Vagina (tissue), 2 donors: ENCODE measurements at regions not wholly inside any gene's neighbourhood (a gene's known extent, or its start where the extent isn't known, plus 50 kb on each side); places are given as distances from the start of the nearest gene placed in this dataset.
A peak's percentile ranks its signal among the peaks of the same experiment; 100 is the strongest.
"Not testable (repeated sequence)": the region's sequence is repeated elsewhere in the genome, so short reads cannot be mapped to it uniquely, and the experiment has no call there.

Experiments used
- DNase-seq, 2 donors: peaks; one replicate each; pipeline ENCODE4 v3.0.0-alpha.2; 2017; ENCODE audit errors: extremely low spot score in 2 of 2
- H3K27ac ChIP-seq: fragments of 200-600 bp; sonication (generic); one replicate; pipeline ENCODE4 v1.5.1; 2019
- H3K27me3 ChIP-seq: fragments of 200-600 bp; sonication (generic); one replicate; pipeline ENCODE4 v1.5.1; 2019
- H3K36me3 ChIP-seq, 2 donors: fragments of 200-600 bp; sonication (generic); one replicate each; pipeline ENCODE4 v1.5.1; 2017 to 2019
- H3K4me1 ChIP-seq: fragments of 200-600 bp; sonication (generic); one replicate; pipeline ENCODE4 v1.5.1; 2019
- H3K4me3 ChIP-seq, 2 donors: fragments of 200-600 bp; sonication (generic); 1 replicate in 1 of 2; 2 replicates in 1 of 2; pipeline ENCODE4 v1.5.1; 2016 to 2019
- H3K9me3 ChIP-seq: fragments of 200-600 bp; sonication (generic); one replicate; pipeline ENCODE4 v1.5.1; 2019
- CTCF ChIP-seq, 3 experiments: fragments of 450-650 bp in 2 of 3; fragments of 200-600 bp in 1 of 3; sonication (generic) in 1 of 3; IDR thresholded peaks; one replicate each; pipeline ENCODE4 v1.5.1; 2017 to 2019; ENCODE audit warnings: antibody characterized with exemption in 3 of 3, mild to moderate bottlenecking in 2 of 3, moderate library complexity in 2 of 3
- POLR2A ChIP-seq, 2 donors: fragments of 450-650 bp; IDR thresholded peaks; one replicate each; pipeline ENCODE4 v1.6.1; 2017; ENCODE audit warnings: antibody characterized with exemption in 2 of 2, mild to moderate bottlenecking in 2 of 2, moderate library complexity in 2 of 2
- POLR2AphosphoS5 ChIP-seq, 2 donors: sonication (generic); formaldehyde crosslinking; IDR thresholded peaks; one replicate each; pipeline ENCODE4 v1.9.0; 2017; ENCODE audit warnings: antibody characterized with exemption in 2 of 2, mild to moderate bottlenecking in 2 of 2, low read depth in 1 of 2; ENCODE audit not compliant: insufficient read depth in 1 of 2
- intact Hi-C: fragments of 100-400 bp; cut with DNase I; formaldehyde crosslinking; loops from one replicate; pipeline ENCODE4 v1.15.1; 2023

DNA sequence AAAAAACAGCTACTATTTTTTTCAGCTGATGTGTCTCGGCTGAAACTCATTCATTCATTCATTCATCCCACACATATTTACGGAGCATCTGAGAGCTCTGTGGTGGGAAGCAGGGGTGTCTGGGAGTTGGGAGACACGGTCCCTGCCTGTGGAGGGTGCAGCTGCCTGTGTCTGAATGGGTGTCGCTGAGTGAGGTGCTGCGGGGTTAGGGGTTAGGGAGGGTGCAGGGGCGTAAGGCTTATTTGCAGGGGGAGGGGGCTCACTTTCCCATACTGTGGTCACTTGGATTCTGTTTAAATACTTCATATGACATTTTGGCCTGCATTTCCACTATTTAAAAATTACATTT is 89.4 kb upstream of the ASB18 start:
- DNase-seq, result peak; percentile 28 to 54
- Histone ChIP-seq H3K4me3 (no peak overlapping the region), H3K36me3 (no peaks in the 10 kb centered on the region), H3K27ac (no peak overlapping the region), H3K9me3 (no peaks in the 10 kb centered on the region), H3K27me3 (no peaks in the 10 kb centered on the region), H3K4me1 (no peaks in the 10 kb centered on the region)
- intact Hi-C loops, result loop anchor here (5.0 kb wide), 1 partner anchor 709 kb away; no protein-coding TSS in a partner anchor
- TF ChIP-seq CTCF (IDR thresholded peaks at IDR 0.05), result no peak
- no peak for TF ChIP-seq POLR2AphosphoS5 (IDR thresholded peaks at IDR 0.05; ENCODE audit: insufficient read depth in 1 of 2, low read depth in 1 of 2)
- TF ChIP-seq POLR2A (IDR thresholded peaks at IDR 0.05), result no peak

- H3K27ac ChIP-seq, result no peak overlapping the region
- H3K4me1 ChIP-seq, result no peaks in the 10 kb centered on the region
- DNase-seq, result peak; percentile 71 to 89
- no peaks in the 10 kb centered on the region for H3K36me3 ChIP-seq
- H3K4me3 ChIP-seq, result no peak overlapping the region
- intact Hi-C loops, result loop anchor here (5.0 kb wide), 1 partner anchor 708 kb away; no protein-coding TSS in a partner anchor
- TF ChIP-seq POLR2A (IDR thresholded peaks at IDR 0.05) (no peak), POLR2AphosphoS5 (IDR thresholded peaks at IDR 0.05; ENCODE audit: insufficient read depth in 1 of 2, low read depth in 1 of 2) (no peak), CTCF (IDR thresholded peaks at IDR 0.05) (no peak)
- no peaks in the 10 kb centered on the region for H3K27me3 ChIP-seq
- H3K9me3 ChIP-seq, result no peaks in the 10 kb centered on the region
Observed at GRCh38 chr2:236354056-236354940, 90.1 kb upstream of the ASB18 start.

DNA sequence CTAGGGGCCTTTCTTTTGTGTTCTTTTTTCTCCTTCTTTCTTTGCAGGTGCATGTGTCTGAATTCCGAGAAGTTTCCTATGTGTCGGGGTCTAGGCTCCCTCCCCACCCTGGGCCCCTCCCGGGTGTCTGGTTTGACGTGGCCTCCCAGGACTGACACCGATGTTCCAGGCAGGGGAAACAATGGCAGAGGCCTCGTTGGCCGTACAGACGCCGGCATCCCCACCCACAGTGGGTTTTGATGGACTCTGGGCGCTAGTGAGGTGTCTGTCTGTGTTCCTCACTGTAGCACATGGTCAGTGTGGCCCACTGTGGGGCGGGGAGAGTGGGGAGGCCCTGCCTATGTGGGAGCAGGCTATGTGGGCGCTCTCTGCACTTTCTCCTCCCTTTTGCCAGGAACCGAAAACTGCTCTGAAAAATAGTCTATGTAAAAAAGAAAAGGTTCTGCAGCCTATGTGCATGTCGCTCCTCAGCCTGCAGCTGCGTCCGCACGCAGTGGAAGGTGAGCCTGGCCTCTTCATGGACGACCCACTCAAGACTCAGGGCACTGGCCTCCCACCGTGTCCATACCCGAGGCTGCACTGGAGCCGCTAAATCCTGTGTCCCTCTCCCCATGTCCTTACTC is 90.9 kb upstream of the ASB18 start:
- no peaks in the 10 kb centered on the region for H3K4me1 ChIP-seq
- H3K36me3 ChIP-seq, result no peaks in the 10 kb centered on the region
- peak; percentile 72 to 87 for DNase-seq
- H3K27ac ChIP-seq, result no peak overlapping the region
- TF ChIP-seq POLR2AphosphoS5 (IDR thresholded peaks at IDR 0.05; ENCODE audit: insufficient read depth in 1 of 2, low read depth in 1 of 2), result no peak
- H3K9me3 ChIP-seq, result no peaks in the 10 kb centered on the region
- intact Hi-C loops, result loop anchor here (5.0 kb wide), 1 partner anchor 707 kb away; no protein-coding TSS in a partner anchor
- H3K27me3 ChIP-seq, result no peaks in the 10 kb centered on the region
- no peak overlapping the region for H3K4me3 ChIP-seq

DNA sequence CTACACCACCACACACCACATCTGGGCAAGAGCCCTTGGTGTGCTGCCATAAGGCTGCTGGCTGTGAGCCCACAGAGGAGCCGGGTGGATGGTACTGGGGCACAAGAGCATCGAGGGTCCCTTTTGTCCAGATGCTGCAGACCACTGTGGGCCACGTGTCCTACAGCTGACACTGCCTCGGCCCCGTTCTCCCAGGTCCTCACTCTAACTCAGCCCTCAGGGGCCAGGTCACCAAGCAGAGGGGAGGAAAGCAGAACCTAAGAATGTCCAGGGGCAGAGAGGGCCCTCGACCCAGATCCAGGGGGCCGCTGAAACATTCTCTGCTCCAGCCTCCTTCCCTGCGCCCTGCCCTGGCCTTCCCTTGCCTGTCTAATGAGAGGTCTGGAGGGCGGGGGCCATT is 91.7 kb upstream of the ASB18 start:
- intact Hi-C loops, result no loop called here
- no peak overlapping the region for H3K27ac ChIP-seq
- TF ChIP-seq POLR2AphosphoS5 (IDR thresholded peaks at IDR 0.05; ENCODE audit: insufficient read depth in 1 of 2, low read depth in 1 of 2) (no peak), POLR2A (IDR thresholded peaks at IDR 0.05) (no peak), CTCF (IDR thresholded peaks at IDR 0.05) (no peak)
- no peaks in the 10 kb centered on the region for H3K9me3 ChIP-seq
- peak; percentile 25 to 28 for DNase-seq
- no peak overlapping the region for H3K4me3 ChIP-seq
- H3K36me3 ChIP-seq, result no peaks in the 10 kb centered on the region
- H3K27me3 ChIP-seq, result no peaks in the 10 kb centered on the region
- H3K4me1 ChIP-seq, result no peaks in the 10 kb centered on the region

DNA sequence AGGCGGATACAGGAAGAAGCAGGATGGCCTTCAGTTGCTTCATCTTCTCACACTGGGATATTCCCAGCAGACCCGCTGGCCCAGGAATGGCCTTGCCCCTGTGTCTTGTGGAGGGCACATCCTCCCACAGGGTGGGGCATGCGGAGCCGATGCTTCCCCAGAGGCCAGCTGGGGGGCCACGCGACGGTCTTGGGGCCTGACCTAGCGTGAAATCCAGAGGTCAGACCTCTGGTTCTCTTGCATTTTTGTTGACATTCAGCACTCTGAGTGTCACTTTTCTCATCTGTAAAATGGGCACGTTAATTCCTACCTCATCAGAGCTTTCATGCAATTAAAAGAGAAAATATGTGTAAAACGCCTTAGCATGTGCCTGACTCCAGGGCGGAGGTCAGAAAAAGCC is 92.1 kb upstream of the ASB18 start:
- H3K27ac ChIP-seq, H3K4me3 ChIP-seq, DNase-seq, H3K27me3 ChIP-seq, H3K9me3 ChIP-seq, H3K36me3 ChIP-seq, intact Hi-C loops, H3K4me1 ChIP-seq: not testable (repeated sequence)

GRCh38 chr2:236358482-236358881 is 94.3 kb upstream of the ASB18 start:
- H3K4me3 ChIP-seq, H3K36me3 ChIP-seq, H3K27me3 ChIP-seq, intact Hi-C loops, H3K27ac ChIP-seq, H3K4me1 ChIP-seq, DNase-seq, H3K9me3 ChIP-seq: not testable (repeated sequence)
